ENCODE measurements at regions not wholly inside any gene's neighbourhood (a gene's known extent, or its start where the extent isn't known, plus 50 kb on each side); places are given as distances from the start of the nearest gene placed in this dataset.

DNA sequence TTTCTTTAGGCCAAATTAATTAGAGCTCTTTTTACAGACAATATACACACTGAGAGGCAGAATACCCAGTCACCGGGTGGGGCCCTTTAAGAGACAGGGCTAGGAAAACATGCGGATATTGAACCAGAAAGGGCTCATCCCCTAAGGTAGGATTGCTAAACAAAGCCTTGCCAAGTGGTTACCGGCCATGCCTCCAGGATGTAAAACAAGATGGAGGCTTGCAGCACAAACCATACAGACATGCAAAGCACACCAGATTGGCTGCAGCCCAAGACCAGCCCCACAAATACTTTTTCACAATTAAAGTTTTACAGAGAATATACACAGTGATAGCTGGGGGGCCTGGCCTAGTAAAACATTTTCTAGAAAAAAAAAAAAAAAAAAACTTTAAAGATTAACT is 210.0 kb downstream of the KLHL4 start:
- no peak for DNase-seq

DNA sequence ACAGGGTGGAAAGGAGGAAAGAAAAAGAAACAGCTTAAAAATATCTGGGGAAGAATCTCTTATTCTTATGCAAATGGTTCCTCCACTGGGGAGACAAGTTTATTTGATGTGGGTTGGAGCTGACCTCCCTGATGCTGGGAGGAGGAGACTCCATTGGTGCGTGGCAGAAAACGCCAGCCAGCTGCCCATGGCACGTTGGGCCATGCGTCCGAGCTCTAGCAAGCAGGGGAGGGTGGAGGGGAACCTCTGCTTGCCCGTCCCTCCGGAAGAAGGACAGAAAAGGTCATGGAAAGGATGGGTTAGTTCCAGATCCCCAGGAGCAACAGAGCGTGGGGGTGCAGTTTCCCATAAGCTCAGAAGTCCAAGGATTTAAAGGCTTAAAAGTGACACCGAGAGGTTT is 210.4 kb downstream of the KLHL4 start:
- no peaks in the 10 kb centered on the region for H3K27me3 ChIP-seq
- no peak overlapping the region for H3K4me3 ChIP-seq
- no peaks in the 10 kb centered on the region for H3K9me3 ChIP-seq
- no peaks in the 10 kb centered on the region for H3K36me3 ChIP-seq
- no peak for DNase-seq

More for the DNA sequence above, 210.0 kb downstream of the KLHL4 start:
- no peaks in the 10 kb centered on the region for H3K27me3 ChIP-seq
- no peaks in the 10 kb centered on the region for H3K9me3 ChIP-seq
- no peaks in the 10 kb centered on the region for H3K36me3 ChIP-seq
- H3K4me3 ChIP-seq, result no peak overlapping the region

DNA sequence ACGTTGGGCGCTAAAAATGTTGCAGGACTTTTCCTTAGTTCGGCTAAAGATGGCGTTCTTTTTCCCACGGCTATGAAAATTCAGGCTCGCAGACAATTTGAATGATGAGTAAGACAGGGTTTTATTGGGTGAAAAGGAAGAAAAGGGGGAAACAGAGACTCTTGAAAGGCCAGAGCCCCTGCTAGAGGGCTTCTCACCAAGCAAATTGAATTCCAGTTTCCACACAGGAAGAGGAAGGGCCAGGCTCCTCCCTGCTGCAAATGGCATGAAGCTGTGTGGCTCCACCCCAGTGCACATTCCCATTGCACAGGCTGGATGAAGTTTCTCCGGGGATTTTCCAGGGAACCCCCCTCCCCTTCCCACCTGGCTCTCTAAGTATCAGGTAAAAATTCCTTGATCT is 210.9 kb downstream of the KLHL4 start:
- Histone ChIP-seq H3K9me3 (no peaks in the 10 kb centered on the region), H3K4me3 (no peak overlapping the region), H3K36me3 (no peaks in the 10 kb centered on the region), H3K27me3 (no peaks in the 10 kb centered on the region)
- no peak for DNase-seq

DNA sequence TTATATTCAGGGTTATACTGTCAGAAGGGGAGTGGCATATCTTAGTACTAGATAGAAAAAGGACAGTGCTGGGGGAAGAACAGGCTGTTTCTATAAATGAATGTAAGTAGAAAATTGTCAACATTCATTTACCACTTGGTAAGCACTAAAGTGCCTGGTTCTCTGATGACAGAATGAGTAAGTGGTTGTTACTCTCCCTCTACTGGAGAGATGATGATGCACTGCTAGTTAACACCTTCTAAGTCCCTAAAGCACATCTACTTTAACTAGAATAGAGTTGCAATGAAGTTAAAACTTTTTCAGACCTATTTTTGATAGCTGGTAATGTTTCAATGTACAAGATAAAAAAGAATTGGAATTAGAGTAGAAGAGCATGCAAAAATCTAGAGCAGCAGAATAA is 214.5 kb downstream of the KLHL4 start:
- DNase-seq, result no peak
- Histone ChIP-seq H3K9me3 (no peaks in the 10 kb centered on the region), H3K36me3 (no peaks in the 10 kb centered on the region), H3K4me3 (no peak overlapping the region), H3K27me3 (no peaks in the 10 kb centered on the region)

DNA sequence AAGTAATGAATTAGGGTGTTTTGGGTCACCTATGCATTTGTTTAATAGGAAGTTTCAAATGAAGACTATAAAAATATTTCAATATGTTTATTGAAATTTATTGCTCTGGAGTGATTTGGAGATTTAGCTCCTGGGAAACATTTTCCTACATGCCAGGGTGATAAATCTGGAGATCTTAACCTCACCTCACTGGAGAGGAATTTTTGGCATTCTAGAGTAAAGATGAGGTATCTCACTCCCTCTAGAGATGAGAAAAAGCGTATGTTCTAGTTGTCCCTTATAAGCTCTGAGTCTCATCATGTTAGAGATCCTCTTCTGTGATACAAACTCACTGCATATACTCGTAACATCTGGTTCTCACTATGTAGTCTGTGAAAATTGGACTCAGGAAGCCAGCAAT is 219.0 kb downstream of the KLHL4 start:
- DNase-seq, result no peak
- H3K9me3 ChIP-seq, result no peaks in the 10 kb centered on the region
- no peaks in the 10 kb centered on the region for H3K27me3 ChIP-seq
- H3K4me3 ChIP-seq, result no peak overlapping the region
- H3K36me3 ChIP-seq, result no peaks in the 10 kb centered on the region

DNA sequence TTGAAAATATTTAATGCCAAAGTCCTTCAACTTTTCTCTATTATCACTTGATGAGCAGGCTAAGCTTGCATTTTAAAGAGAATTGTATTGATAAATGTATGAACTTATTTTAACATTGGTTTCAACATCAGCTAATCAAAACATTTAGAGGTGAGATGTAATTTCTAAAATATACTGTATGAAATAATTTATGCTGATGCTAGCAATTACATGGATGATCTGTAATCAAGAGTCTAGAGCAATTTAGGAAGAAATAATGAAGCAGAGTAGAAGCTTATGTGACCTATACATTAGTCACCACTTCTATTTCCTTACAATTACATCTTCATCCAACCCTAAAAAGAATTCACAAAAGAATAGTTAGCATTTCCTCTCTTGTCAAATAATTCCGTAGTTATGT is 226.8 kb downstream of the KLHL4 start:
- DNase-seq, result no peak
- Histone ChIP-seq H3K4me3 (no peak overlapping the region), H3K36me3 (no peaks in the 10 kb centered on the region), H3K27me3 (no peaks in the 10 kb centered on the region), H3K9me3 (no peaks in the 10 kb centered on the region)

DNA sequence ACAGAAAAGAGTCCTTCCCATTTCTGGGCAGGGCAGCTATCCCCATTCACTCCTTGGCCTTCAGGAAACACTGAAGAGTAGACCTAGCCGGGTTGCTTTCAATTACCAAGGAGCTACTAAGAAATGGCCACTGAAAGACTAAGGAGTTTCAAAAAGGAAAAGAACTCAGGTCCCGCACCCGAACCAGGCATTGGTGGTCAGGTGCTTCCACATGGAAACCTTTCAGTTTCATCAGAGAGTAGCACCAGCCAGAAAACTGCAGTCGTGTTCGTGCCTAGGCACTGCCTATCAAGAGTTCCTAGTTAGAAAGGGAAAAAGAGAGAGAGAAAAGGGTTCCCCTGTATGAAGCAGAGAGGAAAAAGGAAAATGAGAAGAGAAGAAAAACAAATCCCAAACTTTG is 237.9 kb downstream of the KLHL4 start:
- Histone ChIP-seq H3K27me3 (no peaks in the 10 kb centered on the region), H3K36me3 (no peaks in the 10 kb centered on the region)
- no peak for DNase-seq

DNA sequence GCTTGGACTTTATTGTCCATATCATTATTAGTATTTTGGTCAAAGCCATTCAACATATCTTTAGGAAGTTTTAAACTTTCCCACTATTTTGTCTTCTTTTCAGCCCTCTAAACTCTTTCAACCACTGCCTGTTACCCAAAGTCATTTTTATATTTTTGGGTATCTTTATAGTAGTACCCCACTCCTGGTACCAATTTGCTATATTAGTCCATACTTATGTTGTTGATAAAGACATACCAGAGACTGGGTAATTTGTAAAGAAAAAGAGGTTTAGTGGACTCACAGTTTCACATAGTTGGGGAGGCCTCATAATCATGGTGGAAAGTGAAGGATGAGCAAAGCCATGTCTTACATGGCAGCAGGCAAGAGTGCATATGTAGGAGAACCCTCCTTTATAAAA is 271.4 kb downstream of the KLHL4 start:
- Histone ChIP-seq H3K27me3 (no peaks in the 10 kb centered on the region), H3K9me3 (no peaks in the 10 kb centered on the region), H3K36me3 (no peaks in the 10 kb centered on the region), H3K4me3 (no peak overlapping the region)
- no peak for DNase-seq

More for the DNA sequence above, 237.9 kb downstream of the KLHL4 start:
- no peak overlapping the region for H3K4me3 ChIP-seq
- H3K9me3 ChIP-seq, result no peaks in the 10 kb centered on the region

DNA sequence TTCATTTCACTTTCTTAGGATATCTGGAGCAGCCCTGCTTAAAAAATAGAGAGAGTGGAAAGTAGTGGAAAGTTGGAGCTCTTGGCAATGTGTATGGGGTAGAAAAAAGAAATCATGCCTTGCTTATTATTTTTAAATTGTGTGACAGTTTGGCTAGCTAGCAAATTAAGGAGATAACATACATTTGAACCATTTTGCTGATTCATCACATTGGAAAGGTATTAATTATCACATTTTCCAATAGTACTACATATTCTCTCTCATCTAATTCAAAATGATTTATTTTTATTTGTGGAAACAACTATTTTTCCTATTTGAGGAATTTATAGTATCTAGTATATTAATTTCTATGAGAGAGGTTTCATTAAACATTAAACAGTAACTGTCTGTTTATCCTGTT is 280.4 kb downstream of the KLHL4 start:
- Histone ChIP-seq H3K9me3 (no peaks in the 10 kb centered on the region), H3K36me3 (no peaks in the 10 kb centered on the region), H3K4me3 (no peak overlapping the region), H3K27me3 (no peaks in the 10 kb centered on the region)
- no peak for DNase-seq

DNA sequence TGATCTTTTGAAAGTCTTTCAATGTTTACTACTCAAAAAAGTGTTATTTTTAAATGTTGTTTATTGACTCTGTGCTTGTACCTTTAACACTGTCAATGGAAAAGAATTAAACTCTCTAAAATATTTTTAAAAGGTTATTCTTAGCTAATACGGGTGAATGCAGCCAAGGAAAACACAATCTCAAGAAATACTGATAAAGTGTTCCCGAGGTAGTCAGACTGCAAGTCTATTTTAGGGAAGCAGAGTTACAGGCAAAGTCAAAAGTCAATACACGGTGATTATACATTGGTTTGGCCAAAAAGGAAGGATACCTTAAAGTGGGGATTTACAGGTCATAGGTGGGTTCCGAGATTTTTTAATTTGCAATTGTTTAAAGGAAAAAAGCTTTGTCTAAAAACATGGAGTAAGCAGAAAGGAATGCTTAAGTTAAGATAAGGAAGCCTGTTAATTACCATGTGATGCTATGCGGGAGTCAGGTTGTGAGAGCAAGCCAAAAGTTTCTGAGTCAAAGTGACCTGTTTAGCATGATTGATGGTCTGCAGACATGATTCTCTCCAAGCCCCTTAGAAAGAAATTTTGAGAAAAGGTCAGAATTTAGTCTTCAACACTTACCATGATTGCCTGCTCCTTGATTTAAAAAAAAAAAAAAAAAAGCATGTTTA is 288.4 kb downstream of the KLHL4 start:
- H3K27me3 ChIP-seq, result no peaks in the 10 kb centered on the region
- H3K36me3 ChIP-seq, result no peaks in the 10 kb centered on the region
- DNase-seq, result no peak
- H3K4me3 ChIP-seq, result no peak overlapping the region
- H3K9me3 ChIP-seq, result no peaks in the 10 kb centered on the region

DNA sequence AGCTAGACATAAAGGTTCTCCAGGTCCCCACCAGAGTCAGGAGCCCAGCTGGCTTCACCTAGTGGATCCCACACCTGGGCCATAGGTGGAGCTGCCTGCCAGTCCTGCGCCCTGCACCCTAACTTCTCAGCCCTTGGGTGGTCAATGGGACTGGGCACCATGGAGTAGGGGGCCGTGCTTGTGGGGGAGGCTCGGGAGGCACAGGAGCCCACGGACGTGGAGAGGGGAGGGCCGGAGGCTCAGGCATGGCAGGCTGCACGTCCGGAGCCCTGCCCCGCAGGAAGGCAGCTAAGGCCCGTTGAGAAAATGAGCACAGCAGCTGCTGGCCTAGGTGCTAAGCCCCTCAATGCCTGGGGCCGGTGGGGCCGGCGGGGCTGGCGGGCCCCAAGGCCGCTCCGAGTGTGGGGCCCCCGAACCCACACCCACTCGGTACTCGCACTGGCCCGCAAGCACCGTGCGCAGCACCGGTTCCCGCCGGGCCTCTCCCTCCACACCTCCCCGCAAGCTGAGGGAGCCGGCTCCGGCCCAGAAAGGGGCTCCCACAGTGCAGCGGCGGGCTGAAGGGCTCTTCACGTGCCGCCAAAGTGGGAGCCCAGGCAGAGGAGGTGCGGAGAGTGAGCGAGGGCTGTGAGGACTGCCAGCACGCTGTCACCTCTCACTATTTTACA is 291.1 kb downstream of the KLHL4 start:
- Histone ChIP-seq H3K9me3 (no peaks in the 10 kb centered on the region), H3K27me3 (no peaks in the 10 kb centered on the region), H3K4me3 (no peak overlapping the region), H3K36me3 (no peaks in the 10 kb centered on the region)
- no peak for DNase-seq

DNA sequence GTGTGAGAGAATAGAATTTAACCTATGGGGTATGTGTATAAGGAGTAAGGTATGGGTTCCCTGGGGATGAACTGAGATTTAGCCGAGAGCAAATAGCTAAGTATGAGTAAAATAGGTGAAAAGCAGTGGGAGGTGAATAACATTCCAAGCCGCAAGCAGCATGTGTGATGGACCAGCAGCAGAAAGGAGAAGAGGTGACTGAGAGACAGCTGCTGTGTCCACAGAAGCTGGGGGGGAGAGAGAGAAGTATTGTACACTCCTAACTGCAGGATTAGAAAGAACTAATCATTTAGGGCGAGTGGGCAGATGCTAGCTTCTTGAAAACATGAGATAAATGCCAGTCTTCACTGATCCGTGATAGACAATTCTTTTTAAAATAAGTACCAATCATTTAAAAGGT is 296.0 kb downstream of the KLHL4 start:
- Histone ChIP-seq H3K4me3 (no peak overlapping the region), H3K36me3 (no peaks in the 10 kb centered on the region), H3K27me3 (no peaks in the 10 kb centered on the region), H3K9me3 (no peaks in the 10 kb centered on the region)
- no peak for DNase-seq

DNA sequence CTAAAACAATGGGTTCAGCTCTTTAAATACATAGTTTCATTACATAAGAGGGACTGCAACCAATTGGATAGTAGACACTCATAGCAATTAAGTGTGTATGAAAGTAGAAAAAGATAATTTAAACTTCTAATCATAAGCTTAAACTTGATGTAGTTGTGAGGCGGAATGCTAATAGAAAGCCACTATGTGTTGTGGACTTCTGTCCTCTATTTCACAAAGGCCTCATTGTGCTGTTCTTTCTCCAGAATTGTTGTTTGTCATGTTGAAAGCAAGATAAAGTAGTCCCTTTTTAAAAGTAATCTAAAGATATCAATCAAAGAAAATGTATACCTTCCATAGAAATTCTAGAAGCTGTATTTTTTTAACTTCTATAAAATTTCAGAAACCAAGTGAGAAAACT is 329.4 kb downstream of the KLHL4 start:
- no peak for DNase-seq
- no peaks in the 10 kb centered on the region for H3K27me3 ChIP-seq
- no peaks in the 10 kb centered on the region for H3K9me3 ChIP-seq
- no peak overlapping the region for H3K4me3 ChIP-seq
- no peaks in the 10 kb centered on the region for H3K36me3 ChIP-seq

DNA sequence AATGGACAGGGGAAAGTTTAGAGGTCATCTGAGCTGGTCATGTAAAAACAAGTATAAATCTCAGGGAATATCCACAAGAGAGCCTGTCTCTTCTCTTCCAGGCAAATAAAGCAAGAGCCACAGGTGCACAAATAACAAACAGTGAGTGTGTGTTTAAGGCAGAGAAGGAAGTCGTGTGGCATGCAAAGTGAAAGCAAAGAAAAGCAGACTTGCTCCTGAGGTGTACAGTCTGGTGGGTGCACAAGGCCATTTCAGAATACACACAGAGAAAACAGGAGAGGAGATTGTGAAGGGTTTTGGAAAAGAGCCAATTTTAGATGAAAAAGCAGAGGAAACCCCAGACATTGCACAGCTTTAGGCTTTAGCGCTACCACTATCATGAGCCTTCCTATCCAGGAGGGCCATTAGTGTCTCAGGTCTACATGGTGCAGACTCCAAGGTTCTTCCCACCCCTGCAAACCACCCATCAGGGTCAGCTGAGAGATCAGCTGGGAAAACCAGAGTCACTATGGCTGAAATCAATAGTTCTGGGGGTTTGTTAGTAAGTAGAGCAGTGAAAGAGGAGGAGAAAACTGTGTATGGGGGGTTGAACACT is 355.8 kb downstream of the KLHL4 start:
- no peaks in the 10 kb centered on the region for H3K36me3 ChIP-seq
- no peaks in the 10 kb centered on the region for H3K27me3 ChIP-seq
- H3K4me3 ChIP-seq, result no peak overlapping the region
- H3K9me3 ChIP-seq, result no peaks in the 10 kb centered on the region
- DNase-seq, result no peak

DNA sequence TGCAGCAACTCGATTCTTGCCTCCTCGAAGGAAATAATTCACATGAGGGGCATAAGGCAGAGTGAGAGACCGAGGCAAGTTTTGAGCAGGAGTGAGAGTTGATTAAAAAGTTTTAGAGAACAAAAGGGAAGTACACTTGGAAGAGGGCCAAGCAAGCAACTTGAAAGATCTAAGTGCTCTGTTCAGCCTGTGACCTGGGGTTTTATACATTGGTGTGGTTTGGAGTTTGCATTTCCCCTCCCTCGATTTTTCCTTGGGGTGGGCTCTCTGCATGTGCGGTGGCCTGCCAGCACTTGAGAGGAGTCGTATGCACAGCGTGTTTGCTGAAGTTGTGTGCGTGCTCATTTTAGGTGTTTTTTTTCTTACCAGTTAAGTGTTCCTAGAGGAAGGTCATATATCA is 356.4 kb downstream of the KLHL4 start:
- Histone ChIP-seq H3K9me3 (no peaks in the 10 kb centered on the region), H3K36me3 (no peaks in the 10 kb centered on the region), H3K4me3 (no peak overlapping the region), H3K27me3 (no peaks in the 10 kb centered on the region)
- DNase-seq, result no peak

DNA sequence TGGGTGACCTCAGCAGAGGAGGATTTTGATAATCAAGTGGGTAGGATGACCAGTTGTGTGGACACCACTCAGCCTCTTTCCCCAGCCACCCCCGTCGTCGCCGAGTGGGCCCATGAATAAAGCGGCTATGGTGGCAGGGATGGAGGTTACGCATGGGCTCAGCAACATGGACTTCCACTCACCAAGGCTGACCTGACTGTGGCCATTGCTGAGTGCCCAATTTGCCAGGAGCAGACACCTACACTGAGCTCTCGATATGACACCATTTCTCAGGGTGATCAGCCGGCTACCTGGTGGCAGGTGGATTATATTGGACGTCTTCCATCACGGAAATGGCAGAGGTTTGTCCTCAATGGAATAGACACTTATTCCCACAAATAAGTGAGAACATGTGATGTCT is 361.3 kb downstream of the KLHL4 start:
- no peak for DNase-seq
- Histone ChIP-seq H3K36me3 (no peaks in the 10 kb centered on the region), H3K4me3 (no peak overlapping the region), H3K27me3 (no peaks in the 10 kb centered on the region), H3K9me3 (no peaks in the 10 kb centered on the region)

DNA sequence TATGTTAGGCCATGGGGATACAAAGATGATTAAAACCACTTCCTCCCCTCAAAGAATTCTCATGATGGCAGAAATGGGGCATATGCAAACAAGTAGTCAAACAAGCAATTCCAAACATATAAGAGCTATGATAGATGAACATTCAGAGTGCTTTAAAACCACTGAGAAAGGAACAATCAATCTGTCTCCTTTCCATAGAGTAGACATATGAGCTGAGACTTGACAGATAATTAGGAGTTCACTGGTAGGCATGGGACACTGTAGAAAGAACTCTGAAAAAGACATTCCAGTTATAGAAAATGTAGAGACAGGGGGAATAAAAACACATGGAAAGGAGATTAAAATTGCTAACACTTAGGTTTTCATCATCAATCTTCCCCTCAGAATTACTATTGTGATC is 372.8 kb downstream of the KLHL4 start:
- Histone ChIP-seq H3K27me3 (no peaks in the 10 kb centered on the region), H3K36me3 (no peaks in the 10 kb centered on the region), H3K9me3 (no peaks in the 10 kb centered on the region), H3K4me3 (no peak overlapping the region)
- no peak for DNase-seq

DNA sequence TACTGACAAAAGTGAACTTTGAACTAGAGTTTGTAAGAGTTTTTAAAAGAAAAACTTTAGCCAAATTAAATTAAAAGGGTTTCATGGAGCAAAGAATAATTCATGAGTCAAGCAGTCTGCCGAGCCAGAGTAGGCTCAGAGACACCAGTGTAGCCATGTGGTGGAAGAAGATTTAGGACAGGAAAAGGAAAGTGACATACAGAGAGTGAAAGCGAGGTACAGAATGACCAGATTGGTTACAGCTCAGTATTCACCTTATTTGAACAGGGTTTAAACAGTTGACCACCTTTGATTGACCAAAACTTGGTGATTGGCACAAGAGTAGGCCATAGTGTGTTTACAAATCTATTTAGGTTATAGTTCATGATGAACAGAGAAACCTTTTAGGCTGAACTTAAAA is 377.8 kb downstream of the KLHL4 start:
- H3K36me3 ChIP-seq, result no peaks in the 10 kb centered on the region
- no peaks in the 10 kb centered on the region for H3K27me3 ChIP-seq
- H3K9me3 ChIP-seq, result no peaks in the 10 kb centered on the region
- no peak overlapping the region for H3K4me3 ChIP-seq
- DNase-seq, result no peak
